ENCODE measurements at regions not wholly inside any gene's neighbourhood (a gene's known extent, or its start where the extent isn't known, plus 50 kb on each side); places are given as distances from the start of the nearest gene placed in this dataset.

DNA sequence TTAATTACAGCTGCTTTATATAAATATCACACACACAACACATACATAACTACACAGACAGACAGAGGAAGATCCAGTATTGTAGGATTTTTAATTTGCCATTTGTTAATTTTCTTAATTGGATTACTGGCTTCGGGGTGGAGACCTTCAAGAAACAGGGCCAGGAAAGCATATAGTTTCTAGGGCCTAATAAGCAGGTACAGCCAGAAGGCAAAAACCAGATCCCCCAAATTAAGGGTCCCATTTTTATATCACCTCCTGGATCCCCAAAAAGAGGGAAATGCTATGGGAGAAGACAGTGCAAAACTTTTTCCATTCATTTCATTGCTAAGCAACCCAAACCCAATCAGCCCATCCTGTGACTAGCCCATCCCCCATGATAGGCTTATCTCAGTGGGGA is 373.3 kb upstream of the FAM174A start:
- H3K27me3 ChIP-seq (ENCODE audit: insufficient read depth in 3 of 3, low read length in 2 of 3), result no peaks in the 10 kb centered on the region
- ATAC-seq, result no peak
- 78 to 79% (median 79%) methylated on average over 1 of the region's 1 CpG for WGBS, 3 donors
- no peaks in the 10 kb centered on the region for H3K9me3 ChIP-seq
- TF ChIP-seq, protein P1, sequence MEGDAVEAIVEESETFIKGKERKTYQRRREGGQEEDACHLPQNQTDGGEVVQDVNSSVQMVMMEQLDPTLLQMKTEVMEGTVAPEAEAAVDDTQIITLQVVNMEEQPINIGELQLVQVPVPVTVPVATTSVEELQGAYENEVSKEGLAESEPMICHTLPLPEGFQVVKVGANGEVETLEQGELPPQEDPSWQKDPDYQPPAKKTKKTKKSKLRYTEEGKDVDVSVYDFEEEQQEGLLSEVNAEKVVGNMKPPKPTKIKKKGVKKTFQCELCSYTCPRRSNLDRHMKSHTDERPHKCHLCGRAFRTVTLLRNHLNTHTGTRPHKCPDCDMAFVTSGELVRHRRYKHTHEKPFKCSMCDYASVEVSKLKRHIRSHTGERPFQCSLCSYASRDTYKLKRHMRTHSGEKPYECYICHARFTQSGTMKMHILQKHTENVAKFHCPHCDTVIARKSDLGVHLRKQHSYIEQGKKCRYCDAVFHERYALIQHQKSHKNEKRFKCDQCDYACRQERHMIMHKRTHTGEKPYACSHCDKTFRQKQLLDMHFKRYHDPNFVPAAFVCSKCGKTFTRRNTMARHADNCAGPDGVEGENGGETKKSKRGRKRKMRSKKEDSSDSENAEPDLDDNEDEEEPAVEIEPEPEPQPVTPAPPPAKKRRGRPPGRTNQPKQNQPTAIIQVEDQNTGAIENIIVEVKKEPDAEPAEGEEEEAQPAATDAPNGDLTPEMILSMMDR (IDR thresholded peaks at IDR 0.05), result no peak
- no peak overlapping the region for H3K4me3 ChIP-seq
- H3K4me1 ChIP-seq, result no peaks in the 10 kb centered on the region
- no peak overlapping the region for H3K27ac ChIP-seq
- intact Hi-C loops (cut with DNase I), result no loop called here
- H3K36me3 ChIP-seq (ENCODE audit: insufficient read depth in 1 of 2, low read depth in 1 of 2), result no peaks in the 10 kb centered on the region
- DNase-seq, result no peak

DNA sequence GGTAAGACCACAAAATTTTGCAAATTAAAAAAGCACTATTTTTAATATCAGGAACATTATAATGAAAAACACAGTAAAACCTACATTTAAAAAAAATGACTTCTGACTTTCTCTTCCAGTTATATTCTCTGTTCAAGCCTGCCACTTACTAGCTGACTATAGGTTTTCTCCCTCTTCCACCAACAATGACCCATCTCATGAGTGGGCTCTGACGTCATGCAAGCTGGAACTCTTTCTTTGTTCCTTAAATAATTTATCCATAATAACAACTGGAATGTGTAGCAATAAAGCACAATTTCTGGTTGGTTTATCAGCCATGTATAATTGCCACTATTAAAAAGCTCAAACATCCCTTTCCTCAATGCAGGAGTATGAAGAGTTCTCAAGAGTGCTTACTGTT is 378.1 kb upstream of the FAM174A start:
- no peaks in the 10 kb centered on the region for H3K36me3 ChIP-seq (ENCODE audit: insufficient read depth in 1 of 2, low read depth in 1 of 2)
- TF ChIP-seq, protein P1 (IDR thresholded peaks at IDR 0.05), result no peak
- no peaks in the 10 kb centered on the region for H3K9me3 ChIP-seq
- no peak overlapping the region for H3K4me3 ChIP-seq
- intact Hi-C loops (cut with DNase I), result no loop called here
- 58 to 66% (median 63%) methylated on average over 1 of the region's 1 CpG for WGBS, 3 donors
- no peaks in the 10 kb centered on the region for H3K4me1 ChIP-seq
- H3K27ac ChIP-seq, result no peak overlapping the region
- H3K27me3 ChIP-seq (ENCODE audit: insufficient read depth in 3 of 3, low read length in 2 of 3), result no peaks in the 10 kb centered on the region
- ATAC-seq (no peak), DNase-seq (no peak)

DNA sequence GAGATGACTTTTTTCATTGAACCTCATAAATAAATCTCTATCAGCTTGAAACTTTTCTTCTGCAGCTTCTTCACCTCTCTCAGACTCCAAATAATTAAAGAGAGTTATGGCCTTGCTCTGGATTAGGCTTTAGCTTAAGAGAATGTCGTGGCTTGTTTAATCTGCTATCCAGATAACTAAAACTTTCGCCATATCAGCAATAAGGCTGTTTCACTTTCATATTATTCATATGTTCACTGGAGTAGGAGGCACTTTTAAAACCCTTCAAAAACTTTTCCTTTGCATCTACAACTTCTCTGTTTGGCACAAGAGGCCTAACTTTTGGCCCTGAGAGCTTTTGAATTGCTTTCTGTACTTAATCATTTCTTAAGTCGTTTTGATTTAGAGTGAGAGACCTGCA is 386.9 kb upstream of the FAM174A start:
- ATAC-seq, result no peak
- TF ChIP-seq, protein P1 (IDR thresholded peaks at IDR 0.05), result no peak
- Histone ChIP-seq H3K36me3 (ENCODE audit: insufficient read depth in 1 of 2, low read depth in 1 of 2) (no peaks in the 10 kb centered on the region), H3K9me3 (no peaks in the 10 kb centered on the region), H3K4me1 (no peaks in the 10 kb centered on the region), H3K4me3 (no peak overlapping the region), H3K27ac (no peak overlapping the region), H3K27me3 (ENCODE audit: insufficient read depth in 3 of 3, low read length in 2 of 3) (no peaks in the 10 kb centered on the region)
- WGBS, 3 donors, result 78 to 89% (median 87%) methylated on average over 3 of the region's 3 CpGs
- intact Hi-C loops (cut with DNase I), result no loop called here
- DNase-seq, result no peak

DNA sequence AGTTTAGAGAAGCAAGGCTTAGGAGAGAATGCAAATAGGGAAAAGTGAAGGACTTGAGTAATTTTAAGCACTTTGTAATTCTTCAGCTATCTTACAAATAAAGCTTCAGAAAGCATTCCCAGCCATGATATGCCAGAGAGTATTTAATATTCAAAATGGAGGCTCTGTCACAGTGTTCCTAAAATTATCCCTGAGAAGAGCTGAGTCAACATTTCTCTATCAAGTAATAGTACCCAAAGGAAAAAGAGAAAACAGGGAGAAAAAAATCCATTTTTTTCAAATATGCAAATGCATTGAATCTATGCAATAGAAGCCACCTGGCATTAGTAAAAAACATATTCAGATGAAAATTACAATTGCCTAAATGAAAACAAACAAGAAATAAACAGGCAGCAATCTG is 392.6 kb upstream of the FAM174A start:
- no peaks in the 10 kb centered on the region for H3K9me3 ChIP-seq
- DNase-seq (no peak), ATAC-seq (no peak)
- no peaks in the 10 kb centered on the region for H3K27me3 ChIP-seq (ENCODE audit: insufficient read depth in 3 of 3, low read length in 2 of 3)
- H3K36me3 ChIP-seq (ENCODE audit: insufficient read depth in 1 of 2, low read depth in 1 of 2), result no peaks in the 10 kb centered on the region
- TF ChIP-seq, protein P1 (IDR thresholded peaks at IDR 0.05), result no peak
- no peak overlapping the region for H3K4me3 ChIP-seq
- no peak overlapping the region for H3K27ac ChIP-seq
- intact Hi-C loops (cut with DNase I), result no loop called here
- H3K4me1 ChIP-seq, result no peaks in the 10 kb centered on the region

DNA sequence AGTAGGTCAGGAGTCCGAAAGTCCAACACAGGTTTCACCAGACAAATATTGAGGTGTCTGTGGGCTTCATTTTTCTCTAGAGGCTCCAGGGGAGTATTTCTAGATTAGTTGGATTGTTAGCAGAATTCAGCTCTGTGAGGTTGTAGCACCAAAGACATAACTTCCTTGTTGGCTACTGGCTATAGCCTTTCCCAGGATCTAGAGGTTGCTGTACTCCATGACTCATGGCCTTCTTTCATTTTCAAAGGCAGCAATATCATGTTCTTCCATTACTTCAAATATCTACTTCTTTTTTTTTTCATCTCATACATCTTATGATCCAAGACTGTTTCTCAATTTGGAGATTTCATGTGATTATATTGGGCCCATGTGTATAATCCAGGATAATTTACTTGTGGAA is 404.0 kb upstream of the FAM174A start:
- Histone ChIP-seq H3K9me3 (no peaks in the 10 kb centered on the region), H3K4me3 (no peak overlapping the region), H3K4me1 (no peaks in the 10 kb centered on the region), H3K27me3 (ENCODE audit: insufficient read depth in 3 of 3, low read length in 2 of 3) (no peaks in the 10 kb centered on the region), H3K27ac (no peak overlapping the region), H3K36me3 (ENCODE audit: insufficient read depth in 1 of 2, low read depth in 1 of 2) (no peaks in the 10 kb centered on the region)
- no peak for DNase-seq
- no peak for ATAC-seq
- TF ChIP-seq, protein P1 (IDR thresholded peaks at IDR 0.05), result no peak
- intact Hi-C loops (cut with DNase I), result no loop called here
- WGBS, 3 donors, result 94 to 97% (median 94%) methylated on average over 1 of the region's 1 CpG
